Activated CD4-positive, alpha-beta T cell treated with anti-CD3 and anti-CD28 coated beads, Interleukin-2, Interleukin-6, amounts not matched to agents 100 ng/mL and 50 ng/mL, durations not matched to agents 16 hours and 8 hours (primary cell): ENCODE measurements at regions not wholly inside any gene's neighbourhood (a gene's known extent, or its start where the extent isn't known, plus 50 kb on each side); places are given as distances from the start of the nearest gene placed in this dataset.

ENCODE experiments used
- DNase-seq: peaks from one replicate; pipeline ENCODE4 v3.0.0-alpha.2; 2020

GRCh38 chr1:79113836-79114235 lies 107.3 kb upstream of the ADGRL4 start:
- no peak for DNase-seq

- DNase-seq: no peak
Measured at GRCh38 chr1:79110749-79111148, 104.2 kb upstream of the ADGRL4 start.

DNA sequence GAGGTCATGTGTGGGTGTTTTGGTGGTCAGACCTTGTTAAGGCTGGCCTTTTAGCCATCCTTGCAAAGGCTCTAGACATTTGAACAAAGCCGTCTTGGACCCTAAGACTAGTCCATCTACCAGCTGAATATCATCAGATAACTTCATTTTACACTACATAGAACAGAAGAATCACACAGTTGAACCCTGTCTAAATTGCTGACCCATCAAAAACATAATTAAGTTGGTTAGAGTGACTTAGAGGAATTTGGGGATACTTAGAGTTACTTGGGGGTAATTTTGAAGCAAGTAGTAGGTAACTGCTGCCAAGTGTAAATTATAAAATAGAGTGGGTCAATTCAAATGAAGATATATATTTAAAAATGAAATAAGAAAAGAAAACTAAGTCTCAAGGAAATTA lies 102.9 kb upstream of the ADGRL4 start:
- no peak for DNase-seq

- DNase-seq: no peak
Measured at GRCh38 chr1:79105500-79105899, 99.0 kb upstream of the ADGRL4 start.

DNA sequence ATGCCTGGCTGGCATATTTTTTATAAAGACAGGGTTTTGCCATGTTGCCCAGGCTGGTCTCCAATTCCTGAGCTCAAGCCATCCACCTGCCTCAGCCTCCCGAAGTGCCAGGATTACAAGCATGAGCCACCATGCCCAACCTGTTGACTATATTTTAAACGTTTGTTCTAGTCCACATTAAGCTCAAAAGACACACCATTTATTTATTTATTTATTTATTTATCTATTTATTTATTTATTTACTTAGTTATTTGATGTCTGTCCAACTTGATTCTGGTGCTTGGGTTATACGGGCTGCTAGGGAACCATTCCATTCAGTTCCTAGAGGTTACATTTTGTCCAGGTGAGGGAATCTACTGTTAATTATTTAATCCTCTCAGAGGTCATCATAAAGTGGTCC lies 98.1 kb upstream of the ADGRL4 start:
- DNase-seq: no peak

GRCh38 chr1:79100385-79100784 lies 93.9 kb upstream of the ADGRL4 start:
- DNase-seq: no peak

DNA sequence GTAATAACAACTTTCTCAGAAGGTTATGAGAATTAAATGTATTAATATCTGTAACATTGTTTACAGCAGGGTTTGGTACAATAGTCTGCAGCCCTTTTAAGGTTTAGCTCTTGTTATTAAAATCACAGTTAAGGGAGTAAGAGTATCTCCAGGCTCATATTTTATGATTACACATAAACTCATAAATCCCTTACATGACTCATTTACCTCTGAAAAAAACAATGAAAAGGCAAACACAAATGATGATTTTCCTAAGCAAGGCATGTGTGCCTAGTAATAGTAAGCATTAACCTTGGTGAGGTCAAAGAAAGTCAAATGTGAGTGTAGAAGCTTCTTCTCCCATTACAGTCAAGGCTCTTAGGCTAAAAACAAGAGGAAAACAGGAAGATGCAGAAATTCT lies 84.5 kb upstream of the ADGRL4 start:
- DNase-seq: no peak

GRCh38 chr1:79089946-79090345 lies 83.4 kb upstream of the ADGRL4 start:
- no peak for DNase-seq

DNA sequence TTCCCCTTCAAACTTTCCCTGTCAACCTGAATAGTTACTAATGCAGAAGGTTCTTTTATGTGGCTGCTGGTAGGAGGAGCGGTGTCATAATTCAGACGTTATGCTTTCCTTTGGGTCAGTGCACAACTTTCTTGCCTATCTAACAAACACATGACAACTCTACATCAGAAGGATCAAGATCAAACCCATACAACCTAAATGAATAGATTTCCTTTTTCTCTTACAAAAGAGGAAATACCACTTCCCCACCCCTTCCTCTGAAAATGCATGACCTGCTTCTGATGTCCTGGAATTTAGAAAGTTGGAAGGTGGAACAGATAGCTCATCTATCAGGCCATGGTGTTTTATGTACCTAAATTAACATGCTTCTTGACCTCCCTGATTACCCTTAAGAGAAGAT lies 75.7 kb upstream of the ADGRL4 start:
- DNase-seq: no peak

GRCh38 chr1:79079770-79080169 lies 73.2 kb upstream of the ADGRL4 start:
- no peak for DNase-seq

- DNase-seq: no peak
Measured at GRCh38 chr1:79074975-79075374, 68.4 kb upstream of the ADGRL4 start.

- DNase-seq: no peak
Measured at GRCh38 chr1:79069828-79070227, 63.3 kb upstream of the ADGRL4 start.

GRCh38 chr1:79059341-79059740 lies 52.8 kb upstream of the ADGRL4 start:
- no peak for DNase-seq
